HepG2 (cell line): ENCODE measurements at regions not wholly inside any gene's neighbourhood (a gene's known extent, or its start where the extent isn't known, plus 50 kb on each side); places are given as distances from the start of the nearest gene placed in this dataset.

Experiments
- ATAC-seq: fragments of 200-7000 bp; cut with Tn5 transposase; 3 replicates; pipeline ENCODE4 v1.9.1; 2020; ENCODE audit warnings: mild to moderate bottlenecking, moderate library complexity
- BruUV-seq: library from RNA; stranded (reverse); fragments of 400-500 nt; replicated peaks from 2 replicates; lab custom pipeline; 2021; lab: Mats Ljungman, UMichigan
- CTCF ChIA-PET: fragments of 300-600 bp; formaldehyde crosslinking; extraction: SDS; loops from one replicate; lab custom pipeline; 2021; ENCODE audit warnings: low total read pairs, inconsistent platforms, low intra/inter-chr PET ratio; lab: Yijun Ruan, JAX
- POLR2A ChIA-PET: fragments of 350-600 bp; sonication (Branson Sonifier 250); formaldehyde crosslinking; loops from one replicate; lab custom pipeline; 2020; ENCODE audit warnings: antibody characterized with exemption, inconsistent platforms; lab: Yijun Ruan, JAX
- DNase-seq: peaks from one replicate; pipeline ENCODE4 v3.0.0-alpha.2; 2015; ENCODE audit warnings: low spot score
- FAIRE-seq: peaks from 3 replicates; lab custom pipeline; 2011; peaks lifted over from hg19 to GRCh38; lab: Jason Lieb, UNC
- H2AFZ ChIP-seq: one replicate; pipeline ENCODE4 v1.6.1; 2011; ENCODE audit warnings: low read length, inconsistent platforms
- H3K27ac ChIP-seq: fragments of 300-600 bp; 3 replicates; pipeline ENCODE4 v1.8.0; 2011; ENCODE audit warnings: mixed run types, mild to moderate bottlenecking, mixed read lengths, low read length, inconsistent platforms; ENCODE audit not compliant: insufficient read depth; ENCODE audit errors: extremely low read length
- H3K27me3 ChIP-seq, 2 experiments: fragments of 200-600 bp in 1 of 2; 2 replicates in 1 of 2; 3 replicates in 1 of 2; pipeline versions ENCODE4 v1.6.0 to v1.8.0; 2011; ENCODE audit warnings: low read length in 2 of 2, mild to moderate bottlenecking in 2 of 2, moderate library complexity in 2 of 2, inconsistent platforms in 1 of 2; ENCODE audit not compliant: insufficient read depth in 2 of 2, control insufficient read depth in 1 of 2
- H3K36me3 ChIP-seq, 2 experiments: fragments of 200-600 bp in 1 of 2; replicated peaks in 1 of 2; 2 replicates in 1 of 2; 3 replicates in 1 of 2; pipeline versions ENCODE4 v1.5.1 to v1.8.0; 2011; ENCODE audit warnings: low read length in 2 of 2, inconsistent platforms in 1 of 2; ENCODE audit not compliant: insufficient read depth in 2 of 2, control insufficient read depth in 1 of 2
- H3K4me1 ChIP-seq: 2 replicates; pipeline ENCODE4 v1.5.1; 2012; ENCODE audit warnings: low read length, inconsistent platforms; ENCODE audit not compliant: insufficient read depth
- H3K4me2 ChIP-seq: 2 replicates; pipeline ENCODE4 v1.6.0; 2011; ENCODE audit warnings: low read depth, low read length, inconsistent platforms
- H3K4me3 ChIP-seq, 3 experiments: fragments of 200-600 bp in 1 of 3; sonication (generic), shearing (Covaris generic) in 1 of 3; replicated peaks in 1 of 3; 2 replicates each; pipeline ENCODE4 v1.5.1; 2011 to 2016; ENCODE audit warnings: low read length in 3 of 3, inconsistent platforms in 2 of 3, low read depth in 2 of 3, mild to moderate bottlenecking in 2 of 3, control low read depth in 1 of 3, mixed read lengths in 1 of 3; ENCODE audit not compliant: insufficient read depth in 1 of 3
- H3K79me2 ChIP-seq: one replicate; pipeline ENCODE4 v1.6.1; 2011; ENCODE audit warnings: low read length, inconsistent platforms; ENCODE audit not compliant: insufficient read depth
- H3K9ac ChIP-seq: 2 replicates; pipeline ENCODE4 v1.6.0; 2011; ENCODE audit warnings: mild to moderate bottlenecking, low read depth, low read length, inconsistent platforms; ENCODE audit not compliant: insufficient read depth
- H3K9me3 ChIP-seq: 2 replicates; pipeline ENCODE4 v1.5.1; 2012; ENCODE audit warnings: mild to moderate bottlenecking, low read length
- H4K20me1 ChIP-seq: 2 replicates; pipeline ENCODE4 v1.6.0; 2011; ENCODE audit warnings: inconsistent platforms, mild to moderate bottlenecking, low read length, moderate library complexity; ENCODE audit not compliant: insufficient read depth
- AHDC1 ChIP-seq: sonication (generic); formaldehyde crosslinking; IDR thresholded peaks from 2 replicates; pipeline ENCODE4 v1.5.1; 2020; ENCODE audit warnings: mild to moderate bottlenecking, missing genetic modification reagents, borderline replicate concordance
- ATF6 ChIP-seq: sonication (generic); formaldehyde crosslinking; conservative IDR thresholded peaks from 2 replicates; pipeline ENCODE4 v1.4.0; 2020; ENCODE audit warnings: missing genetic modification reagents
- MBD4 ChIP-seq: IDR thresholded peaks from 2 replicates; pipeline ENCODE4 v1.6.1; 2012; ENCODE audit warnings: low read length, inconsistent platforms, borderline replicate concordance
- MED13 ChIP-seq: sonication (generic); formaldehyde crosslinking; IDR thresholded peaks from 2 replicates; pipeline ENCODE4 v1.5.0; 2020; ENCODE audit warnings: missing genetic modification reagents
- PAWR ChIP-seq: sonication (generic); formaldehyde crosslinking; IDR thresholded peaks from 2 replicates; pipeline ENCODE4 v1.4.0; 2020; ENCODE audit warnings: missing genetic modification reagents, mild to moderate bottlenecking, borderline replicate concordance
- PCBP2 ChIP-seq: fragments of 200-400 bp; formaldehyde crosslinking; optimal IDR thresholded peaks from 2 replicates; pipeline ENCODE3; 2018; ENCODE audit warnings: low read length, low read depth; ENCODE audit not compliant: poor library complexity, severe bottlenecking
- REXO4 ChIP-seq: sonication (generic); formaldehyde crosslinking; IDR thresholded peaks from 2 replicates; pipeline ENCODE4 v1.8.0; 2022; ENCODE audit warnings: missing genetic modification reagents, mild to moderate bottlenecking, borderline replicate concordance
- ZBTB42 ChIP-seq: sonication (generic); formaldehyde crosslinking; IDR thresholded peaks from 2 replicates; pipeline ENCODE4 v1.5.0; 2020; ENCODE audit warnings: mild to moderate bottlenecking, missing genetic modification reagents
- ZFP1 ChIP-seq: IDR thresholded peaks from 2 replicates; pipeline ENCODE4 v1.6.1; 2016
- ZNF30 ChIP-seq: sonication (generic); formaldehyde crosslinking; IDR thresholded peaks from 2 replicates; pipeline ENCODE4 v1.5.0; 2020; ENCODE audit warnings: mild to moderate bottlenecking, missing genetic modification reagents
- ZNF431 ChIP-seq: sonication (generic); formaldehyde crosslinking; IDR thresholded peaks from 2 replicates; pipeline ENCODE4 v1.9.0; 2022; ENCODE audit warnings: missing genetic modification reagents, low read depth, mild to moderate bottlenecking, borderline replicate concordance
- whole genome bisulfite sequencing: methylation state at CpG from one replicate; pipeline ENCODE4 v1.1.6; 2017; ENCODE audit warnings: low lambda C conversion rate; 5-methylcytosine and 5-hydroxymethylcytosine counted together
- in situ Hi-C: cut with HindIII; loops from 2 replicates; pipeline ENCODE4 v1.10.0; 2017; ENCODE audit warnings: low pct_unique_long_range_greater_than_20kb; ENCODE audit not compliant: extremely low pct_ligation_motif_present
- intact Hi-C: fragments of 100-400 bp; cut with micrococcal nuclease; formaldehyde crosslinking; loops from one replicate; pipeline ENCODE4 v1.10.0; 2022; ENCODE audit not compliant: unreplicated experiment
- TF ChIP-seq, protein P1 (sequence below): sonication (generic); formaldehyde crosslinking; IDR thresholded peaks from 2 replicates; pipeline ENCODE4 v1.4.0; 2020; ENCODE audit warnings: missing genetic modification reagents

DNA sequence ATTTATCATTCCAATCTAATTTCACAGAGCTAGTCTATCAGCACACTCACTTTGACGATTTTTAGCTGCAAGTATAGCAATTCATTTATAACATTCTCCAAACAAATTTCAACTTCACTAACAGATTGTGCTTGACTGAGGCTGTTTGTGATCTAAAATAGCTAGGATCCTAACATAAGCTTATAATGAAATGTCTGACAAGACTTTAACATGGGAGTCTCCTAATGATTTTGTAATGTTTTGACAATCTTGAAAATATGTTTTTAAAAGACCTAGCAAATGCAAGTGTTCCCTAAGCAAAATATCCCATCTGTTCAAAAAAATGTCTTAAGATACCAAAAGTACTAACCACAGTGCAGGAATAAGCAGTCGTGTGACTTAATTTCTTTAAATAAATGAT lies 889.5 kb upstream of the SPRY2 start:
- ChIA-PET POLR2A (no interaction called here), CTCF (no interaction called here)
- DNase-seq (no peak), FAIRE-seq (no peak), ATAC-seq (no peak)
- H3K27ac ChIP-seq = no peak overlapping the region
- intact Hi-C loops = no loop called here
- 4% methylated on average over 2 of the region's 2 CpGs for WGBS
- no peaks in the 10 kb centered on the region for H3K4me1 ChIP-seq
- no peaks in the 10 kb centered on the region for H3K79me2 ChIP-seq
- H3K4me2 ChIP-seq = no peak overlapping the region
- no peaks in the 10 kb centered on the region for H3K36me3 ChIP-seq
- H4K20me1 ChIP-seq = no peaks in the 10 kb centered on the region
- no peaks in the 10 kb centered on the region for H3K27me3 ChIP-seq
- no peak overlapping the region for H3K9ac ChIP-seq
- H3K9me3 ChIP-seq = no peaks in the 10 kb centered on the region
- H3K4me3 ChIP-seq = no peak overlapping the region
- no TSS peak for BruUV-seq
- no peak overlapping the region for H2AFZ ChIP-seq
- in situ Hi-C loops = no loop called here
- no peak for TF ChIP-seq ZNF431 (CRISPR knock-in tag)
- TF ChIP-seq, protein P1, sequence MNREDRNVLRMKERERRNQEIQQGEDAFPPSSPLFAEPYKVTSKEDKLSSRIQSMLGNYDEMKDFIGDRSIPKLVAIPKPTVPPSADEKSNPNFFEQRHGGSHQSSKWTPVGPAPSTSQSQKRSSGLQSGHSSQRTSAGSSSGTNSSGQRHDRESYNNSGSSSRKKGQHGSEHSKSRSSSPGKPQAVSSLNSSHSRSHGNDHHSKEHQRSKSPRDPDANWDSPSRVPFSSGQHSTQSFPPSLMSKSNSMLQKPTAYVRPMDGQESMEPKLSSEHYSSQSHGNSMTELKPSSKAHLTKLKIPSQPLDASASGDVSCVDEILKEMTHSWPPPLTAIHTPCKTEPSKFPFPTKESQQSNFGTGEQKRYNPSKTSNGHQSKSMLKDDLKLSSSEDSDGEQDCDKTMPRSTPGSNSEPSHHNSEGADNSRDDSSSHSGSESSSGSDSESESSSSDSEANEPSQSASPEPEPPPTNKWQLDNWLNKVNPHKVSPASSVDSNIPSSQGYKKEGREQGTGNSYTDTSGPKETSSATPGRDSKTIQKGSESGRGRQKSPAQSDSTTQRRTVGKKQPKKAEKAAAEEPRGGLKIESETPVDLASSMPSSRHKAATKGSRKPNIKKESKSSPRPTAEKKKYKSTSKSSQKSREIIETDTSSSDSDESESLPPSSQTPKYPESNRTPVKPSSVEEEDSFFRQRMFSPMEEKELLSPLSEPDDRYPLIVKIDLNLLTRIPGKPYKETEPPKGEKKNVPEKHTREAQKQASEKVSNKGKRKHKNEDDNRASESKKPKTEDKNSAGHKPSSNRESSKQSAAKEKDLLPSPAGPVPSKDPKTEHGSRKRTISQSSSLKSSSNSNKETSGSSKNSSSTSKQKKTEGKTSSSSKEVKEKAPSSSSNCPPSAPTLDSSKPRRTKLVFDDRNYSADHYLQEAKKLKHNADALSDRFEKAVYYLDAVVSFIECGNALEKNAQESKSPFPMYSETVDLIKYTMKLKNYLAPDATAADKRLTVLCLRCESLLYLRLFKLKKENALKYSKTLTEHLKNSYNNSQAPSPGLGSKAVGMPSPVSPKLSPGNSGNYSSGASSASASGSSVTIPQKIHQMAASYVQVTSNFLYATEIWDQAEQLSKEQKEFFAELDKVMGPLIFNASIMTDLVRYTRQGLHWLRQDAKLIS (CRISPR knock-in tag) = no peak
- TF ChIP-seq ZFP1 (CRISPR knock-in tag) = no peak
- no peak for TF ChIP-seq ATF6
- no peak for TF ChIP-seq REXO4
- no peak for TF ChIP-seq MED13 (CRISPR knock-in tag)
- no peak for TF ChIP-seq PAWR
- TF ChIP-seq ZBTB42 (CRISPR knock-in tag) = no peak
- no peak for TF ChIP-seq PCBP2
- TF ChIP-seq MBD4 = no peak
- TF ChIP-seq ZNF30 (CRISPR knock-in tag) = no peak
- no peak for TF ChIP-seq AHDC1 (CRISPR knock-in tag)
